Skeletal muscle tissue (tissue), 3 donors: ENCODE measurements at regions not wholly inside any gene's neighbourhood (a gene's known extent, or its start where the extent isn't known, plus 50 kb on each side); places are given as distances from the start of the nearest gene placed in this dataset.
"Not testable (repeated sequence)": the region's sequence is repeated elsewhere in the genome, so short reads cannot be mapped to it uniquely, and the experiment has no call there.

Source experiments
- H3K27ac ChIP-seq: one replicate; pipeline ENCODE4 v1.7.0; 2013; ENCODE audit warnings: mild to moderate bottlenecking, low read depth, low read length, inconsistent platforms
- H3K27me3 ChIP-seq, 3 donors: one replicate each; pipeline ENCODE4 v1.7.0; 2013; ENCODE audit warnings: low read length in 3 of 3; ENCODE audit not compliant: control insufficient read depth in 3 of 3, insufficient read depth in 3 of 3
- H3K36me3 ChIP-seq, 3 donors: one replicate each; pipeline ENCODE4 v1.7.0; 2013; ENCODE audit warnings: low read length in 3 of 3; ENCODE audit not compliant: control insufficient read depth in 3 of 3, insufficient read depth in 3 of 3
- H3K4me1 ChIP-seq, 3 donors: one replicate each; pipeline ENCODE4 v1.7.0; 2013; ENCODE audit warnings: low read length in 3 of 3, mild to moderate bottlenecking in 3 of 3; ENCODE audit not compliant: control insufficient read depth in 3 of 3, insufficient read depth in 3 of 3
- H3K4me3 ChIP-seq, 3 donors: one replicate each; pipeline ENCODE4 v1.7.0; 2013; ENCODE audit warnings: low read length in 3 of 3
- H3K9ac ChIP-seq, 3 donors: one replicate each; pipeline ENCODE4 v1.7.0; 2013; ENCODE audit warnings: low read length in 3 of 3, mild to moderate bottlenecking in 3 of 3, moderate library complexity in 2 of 3, low read depth in 1 of 3
- H3K9me3 ChIP-seq, 3 donors: one replicate each; pipeline ENCODE4 v1.7.0; 2013; ENCODE audit warnings: low read length in 3 of 3; ENCODE audit not compliant: control insufficient read depth in 3 of 3
- donor health status: Osteomylitis.

DNA sequence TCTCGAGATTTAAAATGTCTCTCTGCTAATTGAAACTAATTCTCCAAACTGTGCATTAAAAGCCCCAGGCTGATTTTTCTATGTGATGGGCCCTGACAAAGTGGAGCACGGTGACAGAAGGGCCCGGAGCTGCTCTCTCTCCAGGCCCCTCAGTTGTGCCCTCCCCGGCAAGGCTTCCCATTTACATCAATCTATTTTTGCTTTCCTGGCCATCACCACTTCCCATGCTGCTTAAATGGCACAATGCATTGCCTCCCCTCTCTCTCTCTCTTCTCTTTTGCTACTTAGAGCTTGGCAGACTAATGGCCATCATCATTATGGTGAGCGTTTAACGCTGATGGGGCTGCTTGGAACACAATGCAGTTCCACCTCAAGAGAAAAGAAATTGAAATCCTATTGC lies 270.7 kb upstream of the DIO3 start:
- Histone ChIP-seq H3K27me3 (peaks cover 0 to 16% (median 13%) of the 10 kb centered on the region in 3 donors), H3K9me3 (no peaks in the 10 kb centered on the region), H3K9ac (no peak overlapping the region), H3K4me3 (no peak overlapping the region), H3K27ac (no peak overlapping the region), H3K4me1 (no peaks in the 10 kb centered on the region), H3K36me3 (no peaks in the 10 kb centered on the region)

GRCh38 chr14:101291390-101291789 lies 269.9 kb upstream of the DIO3 start:
- Histone ChIP-seq H3K36me3 (no peaks in the 10 kb centered on the region), H3K27me3 (peaks cover 0 to 13% (median 13%) of the 10 kb centered on the region in 3 donors), H3K4me1 (no peaks in the 10 kb centered on the region), H3K4me3 (no peak overlapping the region), H3K27ac (no peak overlapping the region), H3K9ac (no peak overlapping the region), H3K9me3 (no peaks in the 10 kb centered on the region)

DNA sequence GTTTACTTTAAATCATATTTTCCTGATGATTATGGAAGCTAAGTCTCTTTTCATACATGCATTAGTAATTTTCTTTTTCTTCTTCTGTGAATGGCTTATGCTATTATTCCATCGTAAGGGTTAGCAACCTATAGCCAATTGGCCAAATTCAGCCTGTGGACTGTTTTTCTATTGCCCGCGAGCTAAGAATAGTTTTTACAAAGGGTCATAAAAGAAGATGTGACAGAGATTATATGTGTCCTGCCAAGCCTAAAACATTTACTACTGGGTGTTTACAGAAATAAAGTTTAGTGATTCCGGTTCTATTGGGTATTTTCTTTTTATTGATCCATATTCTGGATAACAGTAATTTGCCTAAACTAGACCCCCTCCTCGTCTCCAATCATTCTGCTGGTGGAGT lies 268.8 kb upstream of the DIO3 start:
- Histone ChIP-seq H3K36me3 (no peaks in the 10 kb centered on the region), H3K27ac (no peak overlapping the region), H3K27me3 (peaks cover 0 to 5% (median 3%) of the 10 kb centered on the region in 3 donors), H3K9me3 (no peaks in the 10 kb centered on the region), H3K4me3 (no peak overlapping the region), H3K9ac (no peak overlapping the region), H3K4me1 (no peaks in the 10 kb centered on the region)

DNA sequence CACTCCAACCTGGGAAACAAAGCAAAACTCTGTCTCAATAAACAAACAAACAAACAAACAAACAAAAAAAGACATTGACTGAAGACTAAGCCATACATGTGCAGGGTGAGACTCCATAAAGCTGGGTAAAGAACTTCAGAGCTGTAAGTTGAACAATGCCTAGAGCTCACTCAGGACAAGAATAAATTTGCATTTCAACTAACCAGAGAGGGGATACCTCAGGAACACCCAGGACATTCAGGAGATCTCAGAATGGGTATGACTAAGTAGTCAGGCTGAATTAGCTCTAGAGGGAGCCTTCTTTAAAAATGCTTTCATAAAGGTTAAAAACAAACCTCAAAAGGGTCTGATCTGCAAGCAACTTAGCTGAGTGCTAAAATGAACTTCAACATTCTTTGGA lies 267.7 kb upstream of the DIO3 start:
- H3K27ac ChIP-seq = no peak overlapping the region
- no peaks in the 10 kb centered on the region for H3K36me3 ChIP-seq
- no peaks in the 10 kb centered on the region for H3K4me1 ChIP-seq
- H3K9ac ChIP-seq = no peak overlapping the region
- H3K27me3 ChIP-seq = no peaks in the 10 kb centered on the region
- H3K4me3 ChIP-seq = no peak overlapping the region
- H3K9me3 ChIP-seq = peaks cover 0 to 4% (median 0%) of the 10 kb centered on the region in 3 donors

DNA sequence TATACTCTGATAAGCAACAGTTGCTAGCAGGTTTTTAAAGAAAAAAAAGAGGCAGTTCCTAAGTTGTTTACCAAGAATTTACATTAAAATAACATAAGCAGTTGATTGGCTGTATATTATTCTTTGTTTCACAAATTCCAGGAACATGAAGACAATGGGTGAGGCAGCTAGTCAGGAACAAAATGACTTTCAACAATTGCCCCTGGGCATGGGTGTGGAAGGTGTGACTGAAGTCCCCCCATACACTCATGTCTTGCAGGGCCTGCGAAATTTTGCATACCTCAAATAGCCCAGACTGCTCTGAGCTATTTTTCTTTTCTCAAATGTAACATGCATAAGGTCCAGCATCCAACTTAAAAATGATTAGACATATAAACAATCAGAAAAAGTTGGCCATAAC lies 267.2 kb upstream of the DIO3 start:
- Histone ChIP-seq H3K27ac (no peak overlapping the region), H3K27me3 (no peaks in the 10 kb centered on the region), H3K9me3 (peaks cover 0 to 4% (median 0%) of the 10 kb centered on the region in 3 donors), H3K36me3 (no peaks in the 10 kb centered on the region), H3K9ac (no peak overlapping the region), H3K4me3 (no peak overlapping the region), H3K4me1 (no peaks in the 10 kb centered on the region)

GRCh38 chr14:101299781-101300180 lies 261.5 kb upstream of the DIO3 start:
- H3K27me3 ChIP-seq, H3K9me3 ChIP-seq, H3K36me3 ChIP-seq, H3K4me3 ChIP-seq, H3K27ac ChIP-seq, H3K4me1 ChIP-seq, H3K9ac ChIP-seq: not testable (repeated sequence)

DNA sequence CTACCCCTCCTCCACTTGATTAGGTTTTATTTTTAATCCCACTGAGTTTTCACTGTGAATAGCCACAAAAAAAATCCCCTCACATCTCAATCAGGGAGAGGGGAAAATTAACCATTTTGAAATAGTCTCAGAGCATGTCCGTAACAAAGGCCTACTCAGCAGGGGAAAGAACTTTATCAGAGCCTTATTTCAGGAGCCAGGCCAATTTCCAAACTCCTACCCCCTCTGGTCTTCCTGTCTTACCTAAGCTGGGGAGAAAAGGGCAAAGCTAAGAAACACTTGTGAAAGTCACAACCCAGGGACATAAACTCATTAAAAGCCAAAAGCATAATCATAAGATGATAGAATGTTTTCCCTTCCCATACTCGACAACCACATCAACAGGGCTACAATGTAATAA lies 260.3 kb upstream of the DIO3 start:
- no peaks in the 10 kb centered on the region for H3K27me3 ChIP-seq
- no peak overlapping the region for H3K9ac ChIP-seq
- no peaks in the 10 kb centered on the region for H3K36me3 ChIP-seq
- no peak overlapping the region for H3K27ac ChIP-seq
- H3K4me3 ChIP-seq = no peak overlapping the region
- H3K9me3 ChIP-seq = peaks cover 0 to 4% (median 0%) of the 10 kb centered on the region in 3 donors
- no peaks in the 10 kb centered on the region for H3K4me1 ChIP-seq

GRCh38 chr14:101307162-101307561 lies 254.1 kb upstream of the DIO3 start:
- not testable (repeated sequence) for H3K36me3 ChIP-seq, H3K4me3 ChIP-seq, H3K4me1 ChIP-seq, H3K9ac ChIP-seq, H3K27ac ChIP-seq, H3K27me3 ChIP-seq, H3K9me3 ChIP-seq

GRCh38 chr14:101311186-101311585 lies 250.1 kb upstream of the DIO3 start:
- H3K9ac ChIP-seq, H3K27me3 ChIP-seq, H3K4me1 ChIP-seq, H3K9me3 ChIP-seq, H3K36me3 ChIP-seq, H3K4me3 ChIP-seq, H3K27ac ChIP-seq: not testable (repeated sequence)

DNA sequence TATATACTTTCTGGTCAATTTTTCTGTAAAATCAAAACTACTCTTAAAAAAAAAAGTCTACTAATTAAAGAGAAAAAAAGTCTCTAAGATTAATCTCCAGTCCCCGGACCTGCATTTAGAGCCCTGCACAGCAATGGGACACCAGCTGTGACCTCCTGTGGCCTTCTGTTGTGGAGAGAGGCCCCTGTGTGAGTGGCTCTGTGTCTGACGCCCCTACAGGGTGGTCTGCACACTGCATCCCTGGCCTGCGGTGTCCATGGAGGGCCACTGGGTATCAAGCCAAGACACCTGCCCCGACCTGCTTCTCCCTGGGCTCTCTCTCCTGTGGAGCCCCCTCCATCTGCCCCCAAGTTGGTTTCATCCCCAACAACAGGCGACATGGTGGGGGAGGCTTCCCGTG lies 248.0 kb upstream of the DIO3 start:
- no peaks in the 10 kb centered on the region for H3K4me1 ChIP-seq
- H3K27ac ChIP-seq = no peak overlapping the region
- H3K27me3 ChIP-seq = no peaks in the 10 kb centered on the region
- no peaks in the 10 kb centered on the region for H3K36me3 ChIP-seq
- peaks cover 0 to 3% (median 0%) of the 10 kb centered on the region in 3 donors for H3K9me3 ChIP-seq
- no peak overlapping the region for H3K4me3 ChIP-seq
- no peak overlapping the region for H3K9ac ChIP-seq

GRCh38 chr14:101315802-101316296 lies 245.4 kb upstream of the DIO3 start:
- H3K27me3 ChIP-seq = no peaks in the 10 kb centered on the region
- H3K36me3 ChIP-seq = no peaks in the 10 kb centered on the region
- H3K27ac ChIP-seq = no peak overlapping the region
- H3K4me3 ChIP-seq = no peak overlapping the region
- H3K9me3 ChIP-seq = peaks cover 0 to 3% (median 0%) of the 10 kb centered on the region in 3 donors
- no peaks in the 10 kb centered on the region for H3K4me1 ChIP-seq
- no peak overlapping the region for H3K9ac ChIP-seq
